NCI-H1092 treated with DMSO at 0.1 percent for 48 hours (cell line): ENCODE measurements at regions not wholly inside any gene's neighbourhood (a gene's known extent, or its start where the extent isn't known, plus 50 kb on each side); places are given as distances from the start of the nearest gene placed in this dataset.

Experiments used
- DNase-seq: peaks from one replicate; lab custom pipeline; 2025; lab: John Stamatoyannopoulos, UW

- no peak for DNase-seq
Observed at GRCh38 chr7:68434857-68435256, 1163.4 kb upstream of the AUTS2 start.

DNA sequence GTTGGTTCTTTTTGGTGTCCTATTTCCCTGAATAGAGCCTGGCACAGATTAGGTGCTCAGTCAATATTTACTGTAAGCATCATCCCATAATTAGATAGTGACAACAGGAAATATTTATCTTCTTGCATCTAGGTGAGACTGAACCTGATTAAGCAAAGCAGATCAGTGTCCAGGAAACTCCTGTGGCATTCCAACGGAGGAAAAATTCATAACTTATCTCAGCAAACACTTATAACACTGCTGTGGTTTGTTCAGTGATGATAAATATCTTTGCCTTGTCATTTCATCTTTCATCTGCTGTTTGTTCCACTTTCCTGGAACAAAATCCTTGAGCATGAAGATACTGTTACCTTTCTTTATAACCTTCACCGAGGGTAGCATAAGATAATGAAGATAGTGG, 1160.3 kb upstream of the AUTS2 start:
- no peak for DNase-seq

DNA sequence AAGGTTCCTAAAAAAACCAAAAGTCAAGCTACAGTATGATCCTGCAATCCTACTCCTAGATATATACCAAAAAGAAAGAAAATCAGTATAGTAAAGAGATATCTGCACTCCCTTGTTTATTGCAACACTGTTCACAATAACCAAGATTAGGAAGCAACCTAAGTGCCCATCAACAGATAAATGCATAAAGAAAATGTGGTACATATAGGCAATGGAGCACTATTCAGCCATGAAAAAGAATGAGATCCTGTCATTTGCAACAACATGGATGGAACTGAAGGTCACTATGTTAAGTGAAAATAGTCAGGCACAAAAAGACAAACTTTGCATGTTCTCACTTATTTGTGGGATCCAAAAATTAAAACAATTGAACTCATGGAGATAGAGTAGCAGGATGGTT, 1159.5 kb upstream of the AUTS2 start:
- no peak for DNase-seq

DNA sequence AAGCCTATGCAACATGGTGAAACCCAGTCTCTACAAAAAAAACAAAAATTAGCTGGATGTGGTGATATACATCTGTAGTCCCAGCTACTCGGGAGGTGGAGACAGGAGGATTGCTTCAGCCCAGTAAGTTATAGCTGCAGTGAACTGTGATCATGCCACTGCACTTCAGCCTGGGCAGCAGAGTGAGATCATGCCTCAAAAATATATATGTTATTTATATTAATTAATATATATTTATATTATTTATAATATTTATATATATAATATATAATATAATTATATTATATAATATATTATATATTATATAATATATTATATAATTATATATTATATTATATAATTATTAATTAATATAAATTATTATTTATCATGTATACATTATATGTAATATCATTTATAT, 1158.4 kb upstream of the AUTS2 start:
- no peak for DNase-seq

GRCh38 chr7:68440866-68441265, 1157.4 kb upstream of the AUTS2 start:
- DNase-seq = peak; percentile 28

DNA sequence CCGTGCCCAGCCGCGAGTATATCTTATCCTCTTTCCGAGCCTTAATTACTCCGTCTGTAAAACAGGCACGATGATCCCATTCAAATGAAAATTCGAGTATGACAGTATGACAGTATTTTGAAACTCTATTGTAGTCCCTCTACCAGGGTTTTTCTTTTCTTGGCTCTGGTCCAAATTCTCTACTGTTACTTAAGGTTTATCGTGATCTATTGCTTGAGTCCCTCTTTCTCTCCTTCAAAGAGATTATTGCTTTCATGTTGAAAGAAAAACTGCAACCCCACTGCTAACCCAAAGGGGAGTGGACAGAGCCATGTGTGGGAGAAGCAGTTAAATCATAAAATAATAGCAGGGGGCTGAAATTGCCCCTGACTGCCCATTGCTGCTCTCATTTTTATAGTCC, 1156.6 kb upstream of the AUTS2 start:
- DNase-seq = peak; percentile 32

GRCh38 chr7:68442931-68443631, 1155.2 kb upstream of the AUTS2 start:
- DNase-seq = no peak

DNA sequence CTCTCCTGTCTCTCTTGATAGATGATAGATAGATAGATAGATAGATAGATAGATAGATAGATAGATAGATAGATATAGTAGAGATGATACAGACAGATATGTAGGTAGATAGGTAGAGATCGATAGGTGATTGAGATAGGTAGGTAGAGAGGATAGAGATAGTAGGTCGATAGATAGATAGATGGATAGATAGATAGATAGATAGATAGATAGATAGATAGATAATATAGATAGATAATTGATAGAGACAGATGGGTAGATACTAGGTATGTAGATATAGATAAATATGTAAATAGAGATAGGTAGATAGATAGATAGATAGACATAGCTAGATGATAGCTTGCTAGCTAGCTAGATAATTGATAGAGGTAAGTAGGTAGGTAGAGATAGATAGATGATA, 1154.2 kb upstream of the AUTS2 start:
- no peak for DNase-seq

GRCh38 chr7:68444956-68445355, 1153.3 kb upstream of the AUTS2 start:
- DNase-seq = no peak

DNA sequence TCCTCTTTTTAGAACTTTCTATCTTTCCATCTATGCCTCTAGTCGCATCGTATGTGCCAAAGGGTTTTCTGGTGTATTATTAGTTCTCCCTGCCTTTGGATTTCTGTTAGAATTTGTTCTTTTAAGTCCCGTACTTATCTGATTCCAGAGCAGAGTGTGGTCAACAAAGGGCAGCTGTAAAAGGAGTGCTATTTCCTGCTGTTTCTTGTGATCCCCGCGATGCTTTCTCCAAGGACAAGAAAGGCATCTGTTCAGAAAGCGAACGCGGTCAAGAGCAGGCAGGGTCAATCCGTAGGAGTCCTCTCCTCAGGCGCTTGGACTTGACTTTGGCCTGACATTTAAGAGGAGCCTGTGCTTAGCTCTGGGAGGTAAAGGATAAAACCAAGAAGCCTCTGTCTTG, 1152.1 kb upstream of the AUTS2 start:
- DNase-seq = no peak

- no peak for DNase-seq
Observed at GRCh38 chr7:68449099-68449498, 1149.2 kb upstream of the AUTS2 start.

DNA sequence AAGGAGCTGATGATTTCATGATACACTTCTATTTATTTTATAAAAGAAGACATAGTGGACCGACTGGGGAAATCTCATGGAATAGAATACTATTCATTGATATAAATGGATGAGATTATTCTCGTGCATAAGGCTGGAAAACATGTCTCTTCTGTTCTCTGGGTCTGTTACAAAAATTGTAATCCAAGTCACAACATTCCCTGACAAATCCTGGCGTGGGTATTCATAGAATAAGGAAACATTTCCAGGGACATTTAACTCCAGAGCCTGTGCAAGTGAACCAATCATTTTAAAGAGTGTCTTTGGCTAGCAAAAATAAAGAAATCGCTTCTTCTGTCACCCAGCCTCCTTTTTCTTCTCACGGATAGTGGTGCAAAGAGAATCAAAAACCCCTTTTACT, 1148.5 kb upstream of the AUTS2 start:
- no peak for DNase-seq

GRCh38 chr7:68454931-68455330, 1143.3 kb upstream of the AUTS2 start:
- DNase-seq = no peak

GRCh38 chr7:68456469-68456868, 1141.8 kb upstream of the AUTS2 start:
- DNase-seq = no peak

- no peak for DNase-seq
Observed at GRCh38 chr7:68457481-68457880, 1140.8 kb upstream of the AUTS2 start.

DNA sequence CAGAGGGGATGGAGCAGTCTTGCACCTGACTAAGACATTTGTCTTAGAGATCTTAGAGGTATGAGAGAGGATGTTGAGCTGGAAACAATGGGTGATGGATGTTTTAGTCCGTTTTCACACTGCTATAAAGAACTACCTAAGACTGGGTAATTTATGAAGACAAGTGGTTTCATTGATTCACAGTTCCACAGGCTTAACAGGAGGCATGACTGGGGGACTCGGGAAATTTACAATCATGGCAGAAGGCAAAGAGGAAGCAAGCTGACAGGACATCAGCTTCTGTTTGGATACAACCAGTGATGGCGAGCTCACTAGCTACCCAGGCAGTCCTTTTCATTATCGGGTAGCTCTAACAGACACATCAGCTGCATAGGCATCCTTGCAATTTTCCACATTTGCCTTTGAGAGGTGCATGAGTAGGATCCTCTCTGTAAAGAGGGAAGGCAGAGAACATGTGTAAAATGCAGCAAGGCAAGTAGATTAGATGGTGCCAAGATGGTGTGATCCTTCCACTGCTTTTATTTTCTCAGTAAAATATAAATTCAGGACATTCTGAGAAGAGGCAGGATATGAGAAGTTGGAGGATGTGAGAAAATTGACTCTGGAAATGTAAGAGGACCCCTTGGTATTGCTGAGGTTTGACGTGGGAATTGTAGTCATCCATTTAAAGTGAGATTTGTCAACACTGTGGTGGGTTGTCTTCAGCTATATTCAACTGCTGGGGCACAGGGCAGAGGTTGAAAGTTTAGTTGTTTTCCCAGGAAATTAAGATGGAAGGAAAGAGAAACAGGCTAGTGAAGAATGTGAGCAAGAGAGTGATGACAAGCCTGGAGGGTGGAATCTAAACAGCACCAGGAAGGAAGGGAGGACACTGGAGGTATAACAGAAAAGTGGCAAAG, 1140.0 kb upstream of the AUTS2 start:
- no peak for DNase-seq

GRCh38 chr7:68461430-68461829, 1136.8 kb upstream of the AUTS2 start:
- DNase-seq = no peak

GRCh38 chr7:68470836-68471435, 1127.3 kb upstream of the AUTS2 start:
- DNase-seq = peak; percentile 82

GRCh38 chr7:68472688-68473087, 1125.6 kb upstream of the AUTS2 start:
- no peak for DNase-seq

DNA sequence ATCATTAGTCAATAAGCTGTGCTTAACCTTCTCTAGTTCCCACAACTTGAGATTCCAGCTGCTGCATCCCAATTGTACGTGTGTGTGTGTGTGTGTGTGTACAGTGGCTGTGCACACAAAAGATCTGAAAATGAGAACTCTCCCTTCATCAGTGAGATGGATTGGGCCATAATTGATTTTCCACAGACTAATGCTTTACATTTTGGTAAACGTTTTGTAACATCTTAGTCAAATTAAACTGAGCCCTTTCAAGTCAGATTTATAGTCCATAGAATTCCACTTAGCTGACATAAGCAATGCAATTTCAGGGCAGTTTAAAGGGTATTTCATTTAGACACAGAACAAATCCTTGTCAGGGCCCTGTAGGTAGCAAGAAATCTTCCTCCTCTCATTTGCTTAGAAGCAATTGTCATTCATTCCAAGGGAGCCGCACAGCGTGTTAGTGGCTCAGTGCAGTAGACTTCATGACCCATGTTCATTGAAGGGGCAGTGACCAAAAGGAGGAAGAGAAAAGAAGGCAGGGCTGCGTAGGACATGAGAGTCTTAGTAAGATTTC, 1123.5 kb upstream of the AUTS2 start:
- no peak for DNase-seq

GRCh38 chr7:68476966-68477365, 1121.3 kb upstream of the AUTS2 start:
- no peak for DNase-seq

- DNase-seq = no peak
Observed at GRCh38 chr7:68478326-68478725, 1119.9 kb upstream of the AUTS2 start.

- DNase-seq = no peak
Observed at GRCh38 chr7:68482800-68483199, 1115.5 kb upstream of the AUTS2 start.
